GM21447 (cell line): ENCODE measurements at regions not wholly inside any gene's neighbourhood (a gene's known extent, or its start where the extent isn't known, plus 50 kb on each side); places are given as distances from the start of the nearest gene placed in this dataset.
"Not testable (repeated sequence)": the region's sequence is repeated elsewhere in the genome, so short reads cannot be mapped to it uniquely, and the experiment has no call there.

Source experiments
- ATAC-seq: cut with Tn5 transposase; IDR thresholded peaks from one replicate; pipeline ENCODE4 v1.9.1; 2021; ENCODE audit not compliant: unreplicated experiment

- ATAC-seq = peak; percentile 76
These were observed 76.9 kb upstream of the SLCO2A1 start for GRCh38 chr3:134106580-134106979.

- no peak for ATAC-seq
These were observed 76.3 kb upstream of the SLCO2A1 start for GRCh38 chr3:134105876-134106556.

- ATAC-seq = no peak
These were observed 74.3 kb upstream of the SLCO2A1 start for GRCh38 chr3:134104031-134104430.

- ATAC-seq = no peak
These were observed 73.7 kb upstream of the SLCO2A1 start for GRCh38 chr3:134103470-134103869.

- ATAC-seq = no peak
These were observed 73.3 kb upstream of the SLCO2A1 start for GRCh38 chr3:134102976-134103375.

GRCh38 chr3:134096214-134096613 lies 66.5 kb upstream of the SLCO2A1 start:
- not testable (repeated sequence) for ATAC-seq

GRCh38 chr3:134095005-134095404 lies 65.3 kb upstream of the SLCO2A1 start:
- no peak for ATAC-seq

GRCh38 chr3:134094491-134094890 lies 64.8 kb upstream of the SLCO2A1 start:
- ATAC-seq = no peak

GRCh38 chr3:134093956-134094355 lies 64.2 kb upstream of the SLCO2A1 start:
- no peak for ATAC-seq

- no peak for ATAC-seq
These were observed 62.5 kb upstream of the SLCO2A1 start for GRCh38 chr3:134092208-134092701.

- no peak for ATAC-seq
These were observed 60.3 kb upstream of the SLCO2A1 start for GRCh38 chr3:134090031-134090430.

- ATAC-seq = no peak
These were observed 57.6 kb upstream of the SLCO2A1 start for GRCh38 chr3:134087060-134087974.

GRCh38 chr3:134086616-134087015 lies 56.9 kb upstream of the SLCO2A1 start:
- ATAC-seq = no peak

GRCh38 chr3:134085034-134085775 lies 55.5 kb upstream of the SLCO2A1 start:
- no peak for ATAC-seq

- ATAC-seq = no peak
These were observed 54.7 kb upstream of the SLCO2A1 start for GRCh38 chr3:134084242-134084950.

- no peak for ATAC-seq
These were observed 54.0 kb upstream of the SLCO2A1 start for GRCh38 chr3:134083626-134084241.

GRCh38 chr3:134083008-134083407 lies 53.3 kb upstream of the SLCO2A1 start:
- no peak for ATAC-seq

GRCh38 chr3:134082582-134082981 lies 52.9 kb upstream of the SLCO2A1 start:
- ATAC-seq = no peak

- ATAC-seq = no peak
These were observed 51.5 kb upstream of the SLCO2A1 start for GRCh38 chr3:134081211-134081610.

GRCh38 chr3:134080761-134081160 lies 51.0 kb upstream of the SLCO2A1 start:
- ATAC-seq = no peak
